ENCODE measurements at regions not wholly inside any gene's neighbourhood (a gene's known extent, or its start where the extent isn't known, plus 50 kb on each side); places are given as distances from the start of the nearest gene placed in this dataset.

DNA sequence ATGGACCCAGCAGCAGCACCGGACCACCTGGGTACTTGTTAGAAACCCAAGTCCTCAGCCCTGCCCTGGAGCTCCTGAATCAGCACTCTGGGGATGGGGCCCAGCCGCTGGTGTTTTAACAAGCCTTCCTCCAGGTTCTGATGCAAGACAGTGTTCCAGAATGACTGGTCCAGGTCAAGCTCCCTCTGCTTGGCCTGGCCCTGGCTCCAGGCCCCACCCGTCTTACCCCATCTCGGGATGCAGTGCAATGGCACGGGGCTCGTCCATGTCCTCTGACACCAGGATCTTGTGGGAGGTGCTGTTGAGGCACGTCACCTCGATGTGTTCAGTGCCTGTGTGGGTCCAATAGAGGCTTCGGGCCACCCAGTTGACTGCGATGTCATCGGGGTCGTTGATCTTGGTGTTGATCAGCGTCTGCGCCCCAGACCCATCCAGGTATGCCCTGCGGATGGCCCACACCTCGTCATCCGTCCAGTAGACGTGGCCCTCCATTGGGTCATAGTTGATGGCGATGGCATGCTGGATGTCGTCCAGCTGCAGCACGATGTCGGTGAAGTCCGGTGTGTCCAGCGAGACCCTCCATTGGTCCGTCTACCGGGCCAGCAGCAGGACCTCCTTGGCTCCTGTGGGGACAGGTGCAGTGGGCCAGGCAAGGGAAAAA lies 140.3 kb downstream of the CRYBB2 start:
- TF ChIP-seq POLR2A (IDR thresholded peaks at IDR 0.05; ENCODE audit: low read depth, low read length) = no peak
- FAIRE-seq (no peak), DNase-seq (ENCODE audit: insufficient read length, low spot score) (no peak)

DNA sequence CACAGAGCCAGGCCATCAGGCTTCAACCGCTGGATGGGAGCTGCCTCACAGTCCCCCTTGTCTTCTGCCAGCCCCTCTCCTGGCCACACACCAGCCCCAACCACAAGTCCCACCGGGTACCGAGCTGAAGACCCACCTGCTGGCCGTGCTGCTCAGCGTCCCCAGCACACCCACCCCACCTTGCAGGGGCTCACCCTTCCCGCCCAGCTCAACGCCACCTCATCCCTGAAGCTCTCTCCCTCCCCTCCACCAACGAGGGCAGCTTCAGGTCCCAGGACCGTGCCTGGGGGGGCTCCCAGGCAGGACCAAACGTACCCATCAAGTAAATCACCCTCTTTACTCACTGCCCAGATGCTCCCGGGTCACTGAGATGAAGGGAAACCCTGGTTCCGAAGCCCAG lies 141.0 kb downstream of the CRYBB2 start:
- no peak for FAIRE-seq
- DNase-seq (ENCODE audit: insufficient read length, low spot score) = no peak
- TF ChIP-seq POLR2A (IDR thresholded peaks at IDR 0.05; ENCODE audit: low read depth, low read length) = no peak

DNA sequence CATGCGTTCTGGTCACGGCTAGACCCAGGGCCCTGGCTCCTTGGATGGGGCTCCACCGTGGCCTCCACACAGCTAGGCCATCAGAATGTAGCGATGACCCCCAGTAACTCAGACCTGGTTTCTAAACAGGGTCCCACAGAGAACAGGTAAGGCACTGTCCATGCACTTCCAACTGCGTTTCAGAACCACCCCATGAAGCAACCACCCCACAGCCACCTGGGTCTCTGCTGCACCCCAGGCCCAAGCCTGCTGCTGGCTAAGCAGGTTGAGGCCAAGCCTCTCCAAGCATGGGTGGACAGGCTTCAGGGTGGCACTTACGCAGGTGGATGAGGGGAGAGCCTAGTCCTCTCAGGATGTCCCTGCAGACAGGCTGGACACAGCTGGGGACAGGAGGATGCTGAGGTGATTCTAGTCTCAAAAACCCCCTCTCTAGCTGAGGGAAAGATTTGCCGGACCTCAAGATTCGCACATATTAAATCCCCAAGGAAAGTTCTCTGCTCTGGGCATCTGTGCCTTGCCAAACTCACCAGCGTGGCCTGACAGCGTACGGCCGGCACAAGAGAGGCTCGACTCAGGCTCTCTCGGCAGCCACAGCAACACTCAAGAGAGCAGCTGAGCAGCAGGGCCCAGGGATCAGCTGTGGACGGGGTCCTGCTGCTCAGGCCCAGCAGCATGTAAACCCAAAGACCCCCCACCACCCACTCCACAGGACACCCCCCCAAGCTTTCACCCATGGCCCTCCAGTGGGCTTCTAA lies 141.6 kb downstream of the CRYBB2 start:
- FAIRE-seq = no peak
- DNase-seq (ENCODE audit: insufficient read length, low spot score) = no peak
- no peak for TF ChIP-seq POLR2A (IDR thresholded peaks at IDR 0.05; ENCODE audit: low read depth, low read length)

DNA sequence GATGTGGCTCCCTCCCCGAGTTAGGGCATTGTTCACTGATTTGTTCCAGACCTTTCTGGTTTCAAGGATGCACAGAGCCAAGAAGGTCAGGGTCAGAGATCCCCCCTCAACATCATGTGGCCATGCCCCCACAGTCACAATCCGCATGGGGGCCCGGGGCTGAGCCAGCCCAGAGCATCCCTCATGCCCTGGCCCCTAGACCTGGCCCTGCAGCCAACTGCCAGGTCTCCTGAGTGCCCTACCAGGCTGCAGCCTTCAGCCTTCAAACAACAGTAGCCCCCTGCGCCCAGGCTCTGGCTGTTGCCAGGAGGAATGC lies 142.4 kb downstream of the CRYBB2 start:
- no peak for TF ChIP-seq POLR2A (IDR thresholded peaks at IDR 0.05; ENCODE audit: low read depth, low read length)
- no peak for DNase-seq (ENCODE audit: insufficient read length, low spot score)
- no peak for FAIRE-seq

DNA sequence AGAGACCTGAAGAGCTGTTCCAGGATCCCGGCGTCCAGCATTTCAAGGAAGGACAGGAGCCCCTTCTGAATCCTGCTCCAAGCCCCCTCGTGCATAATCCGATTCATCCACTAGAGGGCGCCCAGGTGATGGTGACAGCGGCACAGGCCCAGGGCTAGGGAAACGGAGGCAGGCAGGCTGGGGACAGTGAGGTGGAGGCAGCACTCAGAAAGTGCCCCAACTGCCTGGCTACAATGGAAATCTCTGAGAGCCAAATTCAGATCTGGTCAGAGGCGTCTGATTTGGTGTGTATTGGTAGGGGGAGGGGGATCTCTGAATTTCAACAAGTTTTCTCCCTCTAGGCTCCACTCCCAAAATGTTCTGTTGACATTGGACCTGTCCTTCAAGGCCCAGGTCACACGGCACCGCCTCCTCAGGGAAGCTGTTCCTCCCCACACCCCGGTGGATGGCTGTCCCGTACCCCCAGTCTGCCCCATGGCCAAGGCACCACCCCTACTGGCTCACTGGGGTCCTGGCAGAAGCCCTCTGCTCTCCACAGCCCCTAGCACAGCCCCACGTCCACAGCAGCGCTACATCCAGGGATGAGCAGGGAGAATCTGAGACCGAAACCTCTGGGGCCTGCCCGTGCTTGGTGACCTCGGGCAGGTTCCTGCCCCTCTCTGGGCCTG lies 142.9 kb downstream of the CRYBB2 start:
- DNase-seq (ENCODE audit: insufficient read length, low spot score) (no peak), FAIRE-seq (no peak)
- no peak for TF ChIP-seq POLR2A (IDR thresholded peaks at IDR 0.05; ENCODE audit: low read depth, low read length)

DNA sequence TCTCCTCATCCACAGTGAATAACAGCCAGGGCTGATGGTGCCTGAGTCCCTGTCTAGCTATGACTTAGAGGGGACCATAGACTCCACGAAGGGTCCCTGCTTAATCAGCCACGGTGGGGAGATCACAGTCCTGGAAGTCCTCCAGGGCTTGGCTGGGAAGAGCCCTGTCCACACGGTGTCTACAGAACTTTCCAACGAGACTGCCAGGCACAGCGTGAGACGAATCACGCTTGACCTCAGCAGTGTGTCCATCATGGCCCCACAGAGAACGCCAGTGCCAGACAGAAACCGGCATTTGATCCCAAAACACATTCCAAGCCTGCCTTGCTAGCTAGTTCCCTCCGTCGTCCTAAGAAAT lies 143.4 kb downstream of the CRYBB2 start:
- DNase-seq (ENCODE audit: insufficient read length, low spot score) (no peak), FAIRE-seq (no peak)
- no peak for TF ChIP-seq POLR2A (IDR thresholded peaks at IDR 0.05; ENCODE audit: low read depth, low read length)

DNA sequence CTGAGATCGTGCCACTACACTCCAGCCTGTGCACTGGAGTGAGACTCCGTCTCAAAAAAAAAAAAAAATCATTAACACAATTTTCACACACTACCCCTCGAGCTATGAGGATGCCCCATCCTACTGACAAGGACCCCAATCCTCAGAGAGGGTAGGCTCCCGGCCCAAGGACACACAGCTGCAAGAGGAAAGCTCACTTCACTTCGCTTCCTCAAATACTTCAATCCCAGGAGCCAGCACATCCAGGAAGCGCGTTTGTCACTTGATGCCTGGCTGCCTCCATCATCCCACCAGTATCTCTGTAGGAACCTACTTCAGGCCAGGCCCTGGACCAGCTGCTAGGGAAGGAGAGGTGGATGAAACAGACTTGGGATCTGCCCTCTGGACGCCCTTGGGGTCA lies 144.0 kb downstream of the CRYBB2 start:
- FAIRE-seq (no peak), DNase-seq (ENCODE audit: insufficient read length, low spot score) (no peak)

DNA sequence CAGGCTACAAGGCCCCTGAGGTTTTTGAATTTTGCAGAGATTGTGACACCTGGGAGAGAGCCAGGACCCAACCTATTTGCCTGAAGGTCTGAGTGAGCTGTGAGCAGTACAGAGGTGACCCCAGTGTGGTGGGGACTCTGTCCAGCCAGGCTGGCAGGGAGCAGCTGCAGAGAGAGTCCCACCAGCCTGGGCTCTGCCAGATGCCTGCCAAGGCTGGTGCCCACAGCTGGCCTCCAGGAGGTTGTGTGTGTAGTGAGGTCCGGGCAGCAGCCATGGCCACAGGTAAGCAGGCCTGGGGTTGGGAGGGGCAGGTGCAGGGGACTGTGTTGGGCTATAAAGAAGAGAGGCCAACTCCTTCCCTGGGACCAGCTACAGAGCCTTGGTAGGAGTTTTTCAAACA lies 144.8 kb downstream of the CRYBB2 start:
- FAIRE-seq = no peak
- no peak for DNase-seq (ENCODE audit: insufficient read length, low spot score)
- TF ChIP-seq POLR2A (IDR thresholded peaks at IDR 0.05; ENCODE audit: low read depth, low read length) = no peak

More for the DNA sequence above, 144.0 kb downstream of the CRYBB2 start:
- TF ChIP-seq POLR2A (IDR thresholded peaks at IDR 0.05; ENCODE audit: low read depth, low read length) = no peak

DNA sequence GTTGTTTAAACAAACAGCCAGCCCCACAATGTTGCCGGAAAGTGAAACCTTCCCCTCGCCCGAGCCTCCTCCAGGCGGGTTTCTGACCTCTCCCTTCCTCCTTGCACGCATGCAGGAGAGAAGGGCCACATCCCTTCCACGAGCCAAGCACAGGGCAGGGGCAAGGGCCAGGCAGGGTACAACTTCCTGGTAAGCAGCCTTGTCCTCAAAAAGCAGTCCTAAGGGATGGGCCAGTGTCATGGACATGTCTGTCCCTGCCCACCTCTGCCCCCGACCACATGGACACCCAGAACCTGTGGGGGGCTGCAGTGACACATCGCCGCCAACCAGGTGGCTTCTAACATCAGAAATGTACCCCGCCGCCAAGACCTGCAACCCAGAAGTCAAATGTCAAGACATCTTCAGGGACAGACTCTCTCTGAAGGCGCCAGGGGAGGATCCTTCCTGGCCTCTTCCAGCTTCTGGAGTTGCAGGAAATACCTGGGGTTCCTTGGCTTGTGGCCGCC lies 145.3 kb downstream of the CRYBB2 start:
- no peak for DNase-seq (ENCODE audit: insufficient read length, low spot score)
- TF ChIP-seq POLR2A (IDR thresholded peaks at IDR 0.05; ENCODE audit: low read depth, low read length) = no peak
- FAIRE-seq = no peak

DNA sequence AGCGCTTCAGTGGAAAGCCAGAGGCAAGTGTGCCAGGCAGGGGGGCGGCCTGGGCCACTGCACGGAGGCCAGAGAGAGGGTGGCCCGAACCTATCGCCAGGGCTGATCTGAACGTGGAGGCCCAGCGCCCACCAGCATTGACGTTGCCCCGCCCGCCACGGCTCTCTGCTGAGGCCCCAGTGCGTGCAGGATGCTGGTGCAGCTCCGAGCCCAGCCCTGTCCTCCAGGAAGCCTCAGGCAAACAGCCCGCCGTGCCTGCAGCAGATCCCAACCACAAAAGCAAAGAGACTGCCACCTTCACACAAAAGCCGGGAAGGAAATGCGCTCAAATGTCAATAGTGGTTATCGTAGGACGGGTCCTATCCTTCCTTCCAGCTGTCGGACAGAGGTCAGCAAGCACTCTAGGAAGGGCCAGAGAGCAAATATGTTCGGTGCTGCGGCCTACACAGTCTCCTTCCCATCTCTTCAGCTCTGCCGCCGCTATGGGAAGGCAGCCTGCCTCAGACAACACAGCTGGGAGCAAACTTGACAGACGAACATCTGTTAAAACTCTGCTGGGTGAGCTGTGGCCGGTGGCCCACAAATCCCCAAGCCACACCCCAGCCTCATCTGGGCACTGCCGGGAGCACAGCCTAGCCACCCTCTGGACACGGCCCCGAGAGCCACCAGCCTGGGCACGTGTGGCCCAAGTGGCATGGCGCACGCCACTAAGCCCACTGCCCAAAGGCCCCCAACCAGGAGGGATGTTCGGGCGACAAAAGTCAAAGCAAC lies 146.2 kb downstream of the CRYBB2 start:
- no peak for DNase-seq (ENCODE audit: insufficient read length, low spot score)
- no peak for FAIRE-seq
- no peak for TF ChIP-seq POLR2A (IDR thresholded peaks at IDR 0.05; ENCODE audit: low read depth, low read length)

DNA sequence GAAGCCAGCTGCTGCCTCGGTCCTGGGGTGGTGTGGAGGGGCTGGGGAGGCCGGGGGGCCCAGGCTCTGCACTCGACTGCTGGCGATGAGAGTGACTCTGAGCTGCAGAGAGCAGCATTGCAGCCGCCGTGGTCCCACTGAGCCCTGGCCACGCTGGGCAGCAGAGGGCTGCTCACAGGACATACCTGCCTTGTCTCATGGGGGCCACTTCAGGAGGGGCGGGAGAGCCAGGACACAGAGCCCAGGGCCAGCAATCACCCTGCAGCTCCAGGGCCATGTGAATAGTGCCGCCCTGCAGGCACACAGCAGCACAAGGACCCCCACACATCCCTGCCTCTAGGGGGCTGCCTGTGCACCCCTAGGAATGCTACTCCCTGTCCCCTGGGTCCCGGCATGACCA lies 147.0 kb downstream of the CRYBB2 start:
- DNase-seq (ENCODE audit: insufficient read length, low spot score) = no peak
- no peak for FAIRE-seq
- no peak for TF ChIP-seq POLR2A (IDR thresholded peaks at IDR 0.05; ENCODE audit: low read depth, low read length)

DNA sequence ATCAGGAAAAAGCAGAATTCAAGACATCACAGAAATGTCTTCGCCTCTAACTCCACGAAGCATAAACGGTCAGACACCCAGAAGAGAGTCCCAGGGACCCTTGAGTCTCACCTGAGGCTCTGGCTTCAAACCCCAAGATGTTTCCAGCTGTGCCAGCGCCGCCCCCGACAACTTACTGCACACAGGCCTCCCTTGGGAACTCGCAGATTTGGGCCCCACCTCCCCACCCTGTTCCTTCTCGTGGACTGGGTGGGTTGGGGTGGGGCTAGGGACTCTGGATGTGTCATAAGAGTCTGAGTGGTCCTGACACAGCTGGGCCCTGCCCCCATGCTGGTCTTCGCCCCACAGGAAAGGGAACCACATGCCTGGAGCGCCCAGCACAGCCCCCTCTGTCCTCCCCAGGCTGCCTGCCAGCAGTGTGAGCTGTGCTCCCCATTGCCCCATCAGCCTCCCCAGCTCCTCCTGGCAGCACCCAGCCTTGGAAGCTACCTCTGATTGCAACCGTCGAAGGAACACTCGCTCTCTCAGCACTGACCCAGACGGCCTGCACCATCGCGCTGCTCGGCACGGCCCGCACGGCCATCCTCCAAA lies 147.5 kb downstream of the CRYBB2 start:
- no peak for TF ChIP-seq POLR2A (IDR thresholded peaks at IDR 0.05; ENCODE audit: low read depth, low read length)
- DNase-seq (ENCODE audit: insufficient read length, low spot score) (no peak), FAIRE-seq (no peak)

DNA sequence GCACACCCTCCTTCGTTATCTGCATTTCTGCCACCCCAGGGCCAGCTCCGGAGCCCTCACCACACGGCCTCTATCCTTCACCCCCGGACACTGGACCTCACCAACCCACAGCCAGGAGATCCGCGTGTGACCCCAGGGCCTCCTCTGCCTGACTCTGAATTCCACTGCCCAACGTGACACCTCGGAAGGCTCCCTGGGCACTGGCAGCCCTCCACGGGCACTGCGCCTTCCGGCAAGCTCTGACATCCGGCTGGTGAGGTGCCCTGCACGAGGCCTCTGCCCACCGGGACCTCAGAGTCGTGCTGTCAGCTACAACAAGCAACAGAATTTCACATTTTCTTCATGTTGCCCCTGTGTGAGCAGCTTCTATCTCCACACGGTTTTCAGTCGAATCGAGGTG lies 148.3 kb downstream of the CRYBB2 start:
- DNase-seq (ENCODE audit: insufficient read length, low spot score) = no peak
- FAIRE-seq = no peak
- TF ChIP-seq POLR2A (IDR thresholded peaks at IDR 0.05; ENCODE audit: low read depth, low read length) = no peak

DNA sequence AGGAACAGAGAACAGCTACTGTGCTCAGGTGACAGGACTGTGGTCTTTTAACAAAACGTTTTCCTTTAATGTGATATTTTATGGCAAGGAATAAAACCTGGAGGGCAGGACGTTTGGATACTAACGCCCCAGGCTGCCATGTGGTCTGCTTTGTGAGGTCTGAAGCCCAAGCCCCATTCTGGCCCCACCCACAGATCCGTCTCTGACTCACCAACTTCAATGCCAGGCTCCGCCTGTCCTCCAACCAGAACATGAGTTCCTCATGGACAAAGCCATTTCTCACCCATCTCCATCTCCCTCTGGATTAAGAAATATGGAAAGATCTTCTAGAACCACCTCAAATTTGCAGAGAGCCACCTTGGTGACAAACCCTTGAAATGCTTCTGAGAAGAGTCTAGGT lies 148.8 kb downstream of the CRYBB2 start:
- FAIRE-seq (peak; percentile 78), DNase-seq (ENCODE audit: insufficient read length, low spot score) (peak; percentile 53)
- TF ChIP-seq POLR2A (IDR thresholded peaks at IDR 0.05; ENCODE audit: low read depth, low read length) = no peak

Measured in H54 (cell line).